H1 (cell line): ENCODE measurements at regions not wholly inside any gene's neighbourhood (a gene's known extent, or its start where the extent isn't known, plus 50 kb on each side); places are given as distances from the start of the nearest gene placed in this dataset.

ENCODE experiments used
- CTCF ChIA-PET: fragments of 300-600 bp; sonication (Branson Sonifier 250); formaldehyde crosslinking; loops from one replicate; lab custom pipeline; 2021; ENCODE audit not compliant: partially characterized antibody; lab: Charles Lee
- POLR2A ChIA-PET: fragments of 300-600 bp; sonication (Branson Sonifier 250); formaldehyde crosslinking; loops from one replicate; lab custom pipeline; 2021; ENCODE audit warnings: inconsistent platforms; ENCODE audit not compliant: partially characterized antibody; lab: Charles Lee
- DNase-seq, 2 experiments: peaks; one replicate each; pipeline versions ENCODE4 v3.0.0 to v3.0.0-alpha.2; 2010 to 2022; ENCODE audit warnings: low spot score in 2 of 2, low read depth in 1 of 2, mixed read lengths in 1 of 2
- FAIRE-seq: peaks from 2 replicates; lab custom pipeline; 2011; peaks lifted over from hg19 to GRCh38; lab: Jason Lieb, UNC
- H2AFZ ChIP-seq: 2 replicates; pipeline ENCODE4 v1.8.1; 2012; ENCODE audit warnings: low read length, inconsistent platforms
- H2AK5ac ChIP-seq: 2 replicates; pipeline ENCODE4 v1.6.1; 2013; ENCODE audit warnings: low read depth, low read length
- H2BK120ac ChIP-seq: replicated peaks from 2 replicates; pipeline ENCODE3; 2013; ENCODE audit warnings: low read depth, low read length, inconsistent platforms
- H2BK12ac ChIP-seq: 2 replicates; pipeline ENCODE4 v1.6.1; 2013; ENCODE audit warnings: low read depth, low read length
- H2BK15ac ChIP-seq: 2 replicates; pipeline ENCODE4 v1.6.1; 2013; ENCODE audit warnings: low read length
- H2BK20ac ChIP-seq: 2 replicates; pipeline ENCODE4 v1.6.1; 2013; ENCODE audit warnings: low read length
- H2BK5ac ChIP-seq: 2 replicates; pipeline ENCODE4 v1.6.1; 2013; ENCODE audit warnings: low read depth, low read length
- H3K14ac ChIP-seq: 2 replicates; pipeline ENCODE4 v1.6.1; 2013; ENCODE audit warnings: inconsistent platforms; ENCODE audit not compliant: insufficient read length
- H3K18ac ChIP-seq: 2 replicates; pipeline ENCODE4 v1.6.1; 2013; ENCODE audit warnings: low read length; ENCODE audit errors: extremely low read depth
- H3K23ac ChIP-seq: 2 replicates; pipeline ENCODE4 v1.6.1; 2013; ENCODE audit warnings: inconsistent platforms; ENCODE audit not compliant: insufficient read length
- H3K23me2 ChIP-seq: 2 replicates; pipeline ENCODE4 v1.6.1; 2013; ENCODE audit warnings: low read depth, low read length
- H3K27ac ChIP-seq: 2 replicates; pipeline ENCODE4 v1.6.1; 2011; ENCODE audit warnings: low read depth, low read length, inconsistent platforms
- H3K27me3 ChIP-seq, 4 experiments: replicated peaks in 1 of 4; 1 replicate in 1 of 4; 2 replicates in 3 of 4; pipeline versions ENCODE4 v1.6.1 to v1.8.1; 2011 to 2013; ENCODE audit warnings: low read length in 3 of 4, mild to moderate bottlenecking in 3 of 4, inconsistent platforms in 2 of 4, mixed read lengths in 2 of 4, moderate library complexity in 1 of 4; ENCODE audit not compliant: control insufficient read depth in 3 of 4, insufficient read depth in 3 of 4; ENCODE audit errors: extremely low read depth in 1 of 4
- H3K36me3 ChIP-seq, 4 experiments: 2 replicates each; pipeline versions ENCODE4 v1.6.1 to v1.8.1; 2011 to 2013; ENCODE audit warnings: mild to moderate bottlenecking in 4 of 4, low read length in 3 of 4, moderate library complexity in 2 of 4, control low read depth in 1 of 4, inconsistent platforms in 1 of 4; ENCODE audit not compliant: insufficient read depth in 4 of 4, control insufficient read depth in 2 of 4
- H3K4ac ChIP-seq: replicated peaks from 2 replicates; pipeline ENCODE3; 2013; ENCODE audit warnings: low read length, low read depth, mixed read lengths, inconsistent platforms; ENCODE audit not compliant: insufficient read length
- H3K4me1 ChIP-seq, 4 experiments: replicated peaks in 1 of 4; 1 replicate in 1 of 4; 2 replicates in 3 of 4; pipeline versions ENCODE4 v1.6.1 to v1.8.1; 2011 to 2013; ENCODE audit warnings: low read length in 3 of 4, inconsistent platforms in 2 of 4, mixed read lengths in 1 of 4; ENCODE audit not compliant: insufficient read depth in 4 of 4, control insufficient read depth in 3 of 4
- H3K4me2 ChIP-seq, 2 experiments: 2 replicates each; pipeline versions ENCODE4 v1.6.1 to v1.8.1; 2011 to 2013; ENCODE audit warnings: low read depth in 2 of 2, low read length in 2 of 2, control low read depth in 1 of 2, inconsistent platforms in 1 of 2, mild to moderate bottlenecking in 1 of 2; ENCODE audit not compliant: insufficient read depth in 1 of 2
- H3K4me3 ChIP-seq, 4 experiments: fragments of 200-600, 300-600 bp in 1 of 4; sonication (generic), shearing (Covaris generic), sonication (Bioruptor Twin) in 1 of 4; 2 replicates each; pipeline versions ENCODE4 v1.5.1 to v1.8.1; 2011 to 2016; ENCODE audit warnings: low read length in 4 of 4, low read depth in 3 of 4, control low read depth in 2 of 4, inconsistent platforms in 2 of 4, mild to moderate bottlenecking in 2 of 4, mixed read lengths in 1 of 4, moderate library complexity in 1 of 4; ENCODE audit not compliant: insufficient read depth in 2 of 4; ENCODE audit errors: extremely low read depth in 1 of 4
- H3K56ac ChIP-seq: replicated peaks from 2 replicates; pipeline ENCODE3; 2013; ENCODE audit warnings: low read depth, mild to moderate bottlenecking, mixed read lengths, low read length, inconsistent platforms; ENCODE audit not compliant: insufficient read length
- H3K79me1 ChIP-seq: 2 replicates; pipeline ENCODE4 v1.6.1; 2013; ENCODE audit warnings: low read depth, low read length, control low read depth
- H3K79me2 ChIP-seq, 2 experiments: 2 replicates each; pipeline versions ENCODE4 v1.6.1 to v1.8.1; 2012 to 2013; ENCODE audit warnings: low read length in 2 of 2, mild to moderate bottlenecking in 2 of 2, inconsistent platforms in 1 of 2; ENCODE audit not compliant: insufficient read depth in 2 of 2, control insufficient read depth in 1 of 2
- H3K9ac ChIP-seq, 4 experiments: replicated peaks in 1 of 4; 1 replicate in 1 of 4; 2 replicates in 3 of 4; pipeline versions ENCODE4 v1.6.1 to v1.8.1; 2011 to 2013; ENCODE audit warnings: low read depth in 3 of 4, low read length in 3 of 4, control low read depth in 2 of 4, mild to moderate bottlenecking in 2 of 4, moderate library complexity in 2 of 4, inconsistent platforms in 1 of 4; ENCODE audit errors: extremely low read depth in 1 of 4
- H3K9me3 ChIP-seq, 2 experiments: 2 replicates each; pipeline versions ENCODE4 v1.6.1 to v1.8.1; 2012 to 2013; ENCODE audit warnings: mild to moderate bottlenecking in 2 of 2, moderate library complexity in 2 of 2, control low read depth in 1 of 2, inconsistent platforms in 1 of 2, low read depth in 1 of 2, low read length in 1 of 2, mixed read lengths in 1 of 2; ENCODE audit not compliant: insufficient read depth in 2 of 2
- H4K20me1 ChIP-seq, 2 experiments: replicated peaks in 1 of 2; 2 replicates each; pipeline versions ENCODE3 to v1.8.1; 2011 to 2013; ENCODE audit warnings: inconsistent platforms in 2 of 2, low read length in 2 of 2, mild to moderate bottlenecking in 1 of 2; ENCODE audit not compliant: insufficient read depth in 2 of 2, control insufficient read depth in 1 of 2
- H4K5ac ChIP-seq: 2 replicates; pipeline ENCODE4 v1.6.1; 2013; ENCODE audit warnings: low read length, low read depth, mixed read lengths, inconsistent platforms; ENCODE audit not compliant: insufficient read length
- H4K8ac ChIP-seq: 2 replicates; pipeline ENCODE4 v1.8.0; 2013; ENCODE audit warnings: mild to moderate bottlenecking, moderate library complexity, low read length, inconsistent platforms; ENCODE audit not compliant: insufficient read depth; ENCODE audit errors: extremely low read depth
- H4K91ac ChIP-seq: replicated peaks from 2 replicates; pipeline ENCODE3; 2013; ENCODE audit warnings: low read length, mixed read lengths, inconsistent platforms; ENCODE audit not compliant: insufficient read length
- ATF2 ChIP-seq: IDR thresholded peaks from 2 replicates; pipeline ENCODE4 v1.6.1; 2012; ENCODE audit warnings: low read length, inconsistent platforms
- HDAC2 ChIP-seq, 2 experiments: fragments of 300-600 bp in 1 of 2; sonication (generic) in 1 of 2; IDR thresholded peaks; 2 replicates each; pipeline ENCODE4 v1.6.1; 2011 to 2012; ENCODE audit warnings: low read depth in 2 of 2, low read length in 2 of 2, mild to moderate bottlenecking in 2 of 2, moderate library complexity in 2 of 2, borderline replicate concordance in 1 of 2, inconsistent platforms in 1 of 2
- KDM1A ChIP-seq: fragments of 200-600, 300-600 bp; sonication (generic); IDR thresholded peaks from 2 replicates; pipeline ENCODE4 v1.7.1; 2016; ENCODE audit warnings: mild to moderate bottlenecking, low read length, borderline replicate concordance
- KDM4A ChIP-seq: IDR thresholded peaks from one replicate; pipeline ENCODE4 v1.7.1; 2012; ENCODE audit warnings: low read depth, mild to moderate bottlenecking, moderate library complexity, low read length, inconsistent platforms; ENCODE audit not compliant: severe bottlenecking
- MAFK ChIP-seq: IDR thresholded peaks from 2 replicates; pipeline ENCODE4 v1.6.1; 2012; ENCODE audit warnings: low read depth, mild to moderate bottlenecking, improper control_type of control experiment, low read length
- POLR2AphosphoS5 ChIP-seq: IDR thresholded peaks from 2 replicates; pipeline ENCODE4 v1.6.1; 2011; ENCODE audit warnings: low read depth, low read length
- RBBP5 ChIP-seq: IDR thresholded peaks from 2 replicates; pipeline ENCODE4 v1.7.1; 2012; ENCODE audit warnings: low read depth, mild to moderate bottlenecking, inconsistent platforms, low read length, moderate library complexity, borderline replicate concordance
- WGBS, 2 experiments: shearing (Covaris generic) in 1 of 2; methylation state at CpG; one replicate each; pipeline versions ENCODE4 v1.1.6 to v1.1.7; 2013 to 2015; ENCODE audit warnings: low lambda C conversion rate in 2 of 2, mixed read lengths in 2 of 2, inconsistent platforms in 1 of 2, low coverage in 1 of 2, missing lambda C conversion rate in 1 of 2; ENCODE audit not compliant: insufficient replicate concordance in 2 of 2, insufficient coverage in 1 of 2, insufficient read length in 1 of 2; ENCODE audit errors: extremely low coverage in 1 of 2, missing lambda C conversion rate in 1 of 2; 5-methylcytosine and 5-hydroxymethylcytosine counted together

GRCh38 chr6:11331111-11331510, 98.6 kb upstream of the NEDD9 start:
- Histone ChIP-seq H3K79me2 (no peaks in the 10 kb centered on the region), H4K5ac (no peak overlapping the region), H2BK120ac (no peak overlapping the region), H3K56ac (no peak overlapping the region), H3K9me3 (no peaks in the 10 kb centered on the region), H3K4me1 (no peaks in the 10 kb centered on the region), H4K20me1 (no peaks in the 10 kb centered on the region), H3K18ac (no peak overlapping the region), H3K4me3 (no peak overlapping the region), H3K27me3 (no peaks in the 10 kb centered on the region; a peak in 1 of 7 replicates), H3K9ac (no peak overlapping the region), H2BK5ac (no peak overlapping the region), H3K23me2 (no peaks in the 10 kb centered on the region), H3K23ac (no peak overlapping the region), H4K8ac (no peak overlapping the region), H3K14ac (no peak overlapping the region), H2AFZ (no peak overlapping the region), H3K4me2 (no peak overlapping the region), H3K36me3 (no peaks in the 10 kb centered on the region), H2BK12ac (no peak overlapping the region), H3K79me1 (no peaks in the 10 kb centered on the region), H2AK5ac (no peak overlapping the region), H4K91ac (no peak overlapping the region), H2BK15ac (no peak overlapping the region), H3K4ac (no peak overlapping the region), H3K27ac (no peak overlapping the region), H2BK20ac (no peak overlapping the region)
- WGBS, 2 experiments, result 92% methylated on average over 5 of the region's 5 CpGs; no CpG with 5 or more reads in 1 of the 2 experiments
- DNase-seq (no peak), FAIRE-seq (no peak)
- ChIA-PET CTCF (interaction anchor here (1.0 to 1.8 kb wide), 3 partner anchors 89 to 165 kb away, joined by 4 to 6 read pairs (median 6); no protein-coding TSS in a partner anchor), POLR2A (no interaction called here)
- TF ChIP-seq HDAC2 (IDR thresholded peaks at IDR 0.05; ENCODE audit: borderline replicate concordance in 1 of 2, low read depth in 2 of 2, low read length in 2 of 2) (no peak), MAFK (no peak), RBBP5 (no peak), KDM4A (no peak), ATF2 (no peak), KDM1A (no peak), POLR2AphosphoS5 (no peak)
